Right ventricle myocardium superior (tissue), 1 donor: ENCODE measurements at regions not wholly inside any gene's neighbourhood (a gene's known extent, or its start where the extent isn't known, plus 50 kb on each side); places are given as distances from the start of the nearest gene placed in this dataset.

Experiments used
- ATAC-seq: fragments of 200-7000 bp; cut with Tn5 transposase; one replicate; pipeline ENCODE4 v1.9.1; 2020; ENCODE audit warnings: mild to moderate bottlenecking; ENCODE audit not compliant: poor library complexity
- DNase-seq: peaks from one replicate; pipeline ENCODE4 v3.0.0-alpha.2; 2020
- intact Hi-C: fragments of 100-400 bp; cut with DNase I; formaldehyde crosslinking; loops from one replicate; pipeline ENCODE4 v1.11.2; 2022
- donor health status: DM: no; HTN: yes; CAD: no; lungs with severe emphysema.

- ATAC-seq, result no peak
- intact Hi-C loops, result no loop called here
- no peak for DNase-seq
Observed at GRCh38 chr3:76131396-76132153, 346.2 kb upstream of the ZNF717 start.

GRCh38 chr3:76132154-76132470, 346.8 kb upstream of the ZNF717 start:
- DNase-seq, result no peak
- ATAC-seq, result no peak
- intact Hi-C loops, result no loop called here

- ATAC-seq (no peak), DNase-seq (no peak)
Observed at GRCh38 chr3:76134166-76134565, 348.8 kb upstream of the ZNF717 start.

GRCh38 chr3:76138921-76139320, 353.6 kb upstream of the ZNF717 start:
- DNase-seq (no peak), ATAC-seq (no peak)
- intact Hi-C loops, result no loop called here

More at GRCh38 chr3:76134166-76134565, 348.8 kb upstream of the ZNF717 start:
- intact Hi-C loops, result no loop called here

- intact Hi-C loops, result no loop called here
- DNase-seq (no peak), ATAC-seq (no peak)
Observed at GRCh38 chr3:76147846-76148245, 362.5 kb upstream of the ZNF717 start.

GRCh38 chr3:76152028-76152427, 366.7 kb upstream of the ZNF717 start:
- ATAC-seq, result no peak
- intact Hi-C loops, result no loop called here
- no peak for DNase-seq

- DNase-seq (no peak), ATAC-seq (no peak)
- intact Hi-C loops, result no loop called here
Observed at GRCh38 chr3:76161856-76162255, 376.5 kb upstream of the ZNF717 start.

- no peak for DNase-seq
- ATAC-seq, result no peak
- intact Hi-C loops, result no loop called here
Observed at GRCh38 chr3:76171647-76172046, 386.3 kb upstream of the ZNF717 start.

GRCh38 chr3:76177610-76178009, 392.3 kb upstream of the ZNF717 start:
- intact Hi-C loops, result no loop called here
- DNase-seq, result no peak
- no peak for ATAC-seq

- ATAC-seq (no peak), DNase-seq (no peak)
- intact Hi-C loops, result no loop called here
Observed at GRCh38 chr3:76178412-76178811, 393.1 kb upstream of the ZNF717 start.

GRCh38 chr3:76181213-76181612, 395.9 kb upstream of the ZNF717 start:
- no peak for ATAC-seq
- intact Hi-C loops, result no loop called here
- DNase-seq, result no peak

GRCh38 chr3:76198086-76198485, 412.7 kb upstream of the ZNF717 start:
- intact Hi-C loops, result no loop called here
- no peak for DNase-seq
- ATAC-seq, result no peak

GRCh38 chr3:76199382-76199781, 414.0 kb upstream of the ZNF717 start:
- DNase-seq, result no peak
- intact Hi-C loops, result no loop called here
- no peak for ATAC-seq

GRCh38 chr3:76203578-76203977, 418.2 kb upstream of the ZNF717 start:
- ATAC-seq (no peak), DNase-seq (no peak)
- intact Hi-C loops, result no loop called here

GRCh38 chr3:76206346-76206745, 421.0 kb upstream of the ZNF717 start:
- ATAC-seq (no peak), DNase-seq (no peak)
- intact Hi-C loops, result no loop called here

GRCh38 chr3:76212679-76213078, 427.3 kb upstream of the ZNF717 start:
- ATAC-seq (no peak), DNase-seq (no peak)
- intact Hi-C loops, result no loop called here

GRCh38 chr3:76222201-76222600, 436.9 kb upstream of the ZNF717 start:
- DNase-seq (no peak), ATAC-seq (no peak)
- intact Hi-C loops, result no loop called here

GRCh38 chr3:76231258-76231657, 445.9 kb upstream of the ZNF717 start:
- no peak for ATAC-seq
- DNase-seq, result no peak
- intact Hi-C loops, result no loop called here

- no peak for ATAC-seq
- intact Hi-C loops, result no loop called here
- no peak for DNase-seq
Observed at GRCh38 chr3:76242886-76243753, 457.8 kb upstream of the ZNF717 start.

GRCh38 chr3:76245073-76245472, 459.7 kb upstream of the ZNF717 start:
- ATAC-seq, result no peak
- intact Hi-C loops, result no loop called here

More at GRCh38 chr3:76245073-76245472, 459.7 kb upstream of the ZNF717 start:
- DNase-seq, result no peak
